ENCODE measurements at regions not wholly inside any gene's neighbourhood (a gene's known extent, or its start where the extent isn't known, plus 50 kb on each side); places are given as distances from the start of the nearest gene placed in this dataset.

DNA sequence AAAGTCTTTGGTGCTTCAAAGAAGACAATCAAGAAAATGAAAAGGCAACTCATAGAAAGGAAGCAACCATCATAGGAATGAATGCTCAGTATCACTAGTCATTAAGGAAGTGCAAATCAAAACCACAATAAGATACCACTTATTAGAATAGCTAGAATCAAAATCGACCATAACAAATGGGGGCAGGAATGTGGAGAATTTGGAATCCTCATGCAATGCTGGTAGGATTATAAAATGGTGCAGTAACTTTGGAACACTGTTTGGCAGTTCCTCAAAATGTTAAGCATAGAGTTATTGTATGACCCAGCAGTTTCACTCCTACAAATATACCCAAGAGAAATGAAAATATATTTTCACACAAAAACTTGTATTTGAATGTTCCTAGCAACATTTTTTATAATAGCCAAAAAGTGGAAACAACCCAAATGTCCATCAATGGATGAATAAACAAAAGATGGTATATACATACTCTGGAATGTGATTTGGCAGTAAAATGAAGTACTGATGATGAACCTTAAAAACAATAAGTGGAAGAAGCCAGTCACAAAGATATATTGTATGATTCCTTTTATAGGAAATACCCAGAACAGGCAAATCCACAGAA, 105.6 kb downstream of the MIS18A start:
- TF ChIP-seq CTCF (IDR thresholded peaks at IDR 0.05; ENCODE audit: control insufficient read depth, extremely low read depth, insufficient read depth): no peak
- no peak for DNase-seq (ENCODE audit: low read depth)
- H3K4me3 ChIP-seq (ENCODE audit: low read depth, low read length): no peak overlapping the region

DNA sequence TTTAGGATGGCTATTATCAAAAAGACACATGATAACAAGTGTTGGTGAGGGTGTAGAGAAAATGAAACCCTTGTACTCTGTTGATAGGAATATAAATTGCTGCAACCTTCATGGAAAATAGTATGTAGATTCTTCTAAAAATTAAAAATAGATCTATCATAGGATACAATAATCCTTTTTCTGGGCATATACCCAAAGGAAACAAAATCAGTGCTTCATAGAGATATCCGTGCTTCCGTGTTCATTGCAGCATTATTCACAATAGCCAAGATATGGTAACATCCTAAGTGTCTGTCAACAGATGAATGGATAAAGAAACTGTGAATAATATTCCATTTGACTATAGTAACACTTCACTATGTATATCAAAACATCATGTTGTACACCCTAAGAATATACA, 106.7 kb downstream of the MIS18A start:
- no peak for TF ChIP-seq CTCF (IDR thresholded peaks at IDR 0.05; ENCODE audit: control insufficient read depth, extremely low read depth, insufficient read depth)
- no peak for DNase-seq (ENCODE audit: low read depth)
- H3K4me3 ChIP-seq (ENCODE audit: low read depth, low read length): no peak overlapping the region

- DNase-seq (ENCODE audit: low read depth): no peak
- no peak for TF ChIP-seq CTCF (IDR thresholded peaks at IDR 0.05; ENCODE audit: control insufficient read depth, extremely low read depth, insufficient read depth)
- no peak overlapping the region for H3K4me3 ChIP-seq (ENCODE audit: low read depth, low read length)
These were observed 111.3 kb downstream of the MIS18A start for GRCh38 chr21:32167513-32167912.

DNA sequence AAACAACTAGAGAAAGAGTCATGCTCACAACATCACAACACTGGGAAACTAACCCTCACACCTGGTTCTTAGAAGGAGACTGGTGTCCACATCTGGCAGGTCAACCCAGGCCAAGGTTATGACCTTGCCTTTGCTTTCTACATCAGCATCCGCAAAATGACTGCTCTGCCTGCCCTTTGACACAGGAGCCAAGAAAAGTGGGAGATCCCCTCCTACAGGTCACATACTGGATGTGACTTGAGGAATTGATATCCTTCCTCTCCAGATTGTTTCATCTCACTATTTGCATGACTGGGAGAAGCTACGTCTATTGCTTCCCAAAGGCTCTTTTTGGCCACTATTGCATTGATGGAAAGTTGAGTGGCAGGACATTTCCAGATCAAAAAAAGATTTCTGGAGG, 115.5 kb downstream of the MIS18A start:
- H3K4me3 ChIP-seq (ENCODE audit: low read depth, low read length): no peak overlapping the region
- TF ChIP-seq CTCF (IDR thresholded peaks at IDR 0.05; ENCODE audit: control insufficient read depth, extremely low read depth, insufficient read depth): no peak
- no peak for DNase-seq (ENCODE audit: low read depth)

GRCh38 chr21:32162727-32163320, 116.0 kb downstream of the MIS18A start:
- no peak for TF ChIP-seq CTCF (IDR thresholded peaks at IDR 0.05; ENCODE audit: control insufficient read depth, extremely low read depth, insufficient read depth)
- no peak for DNase-seq (ENCODE audit: low read depth)
- H3K4me3 ChIP-seq (ENCODE audit: low read depth, low read length): no peak overlapping the region

- no peak for DNase-seq (ENCODE audit: low read depth)
- no peak for TF ChIP-seq CTCF (IDR thresholded peaks at IDR 0.05; ENCODE audit: control insufficient read depth, extremely low read depth, insufficient read depth)
- no peak overlapping the region for H3K4me3 ChIP-seq (ENCODE audit: low read depth, low read length)
These were observed 123.6 kb downstream of the MIS18A start for GRCh38 chr21:32155226-32155625.

- no peak for TF ChIP-seq CTCF (IDR thresholded peaks at IDR 0.05; ENCODE audit: control insufficient read depth, extremely low read depth, insufficient read depth)
- no peak for DNase-seq (ENCODE audit: low read depth)
- H3K4me3 ChIP-seq (ENCODE audit: low read depth, low read length): no peak overlapping the region
These were observed 131.8 kb downstream of the MIS18A start for GRCh38 chr21:32147041-32147440.
